ENCODE measurements at regions not wholly inside any gene's neighbourhood (a gene's known extent, or its start where the extent isn't known, plus 50 kb on each side); places are given as distances from the start of the nearest gene placed in this dataset.

DNA sequence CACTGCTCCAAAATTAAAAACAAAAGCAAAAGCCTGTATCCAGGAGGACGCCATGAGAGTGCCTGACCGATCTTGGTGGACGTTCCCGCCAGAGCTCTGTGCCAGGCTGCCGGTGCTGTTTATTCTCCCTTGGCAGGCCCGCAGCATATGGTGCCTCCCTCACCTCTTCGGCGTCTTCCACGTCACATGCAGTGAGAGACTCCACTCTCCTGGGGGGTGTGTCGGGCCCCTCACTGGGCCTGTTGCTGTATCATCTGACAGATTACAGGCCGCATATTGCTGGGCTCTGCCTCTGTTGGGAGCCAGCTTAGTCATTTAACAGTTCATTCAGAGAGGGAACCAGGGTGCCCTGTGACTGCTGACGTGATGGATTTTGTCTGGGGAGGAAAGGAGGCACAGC is 86.4 kb upstream of the ARRDC4 start:
- Histone ChIP-seq H3K27me3 (peaks cover 15% of the 10 kb centered on the region), H3K4me3 (ENCODE audit: low read depth in 1 of 2, low read length in 1 of 2) (no peak overlapping the region), H3K4me1 (ENCODE audit: control insufficient read depth in 1 of 2, insufficient read depth in 1 of 2, low read depth in 1 of 2, low read length in 1 of 2) (no peaks in the 10 kb centered on the region), H3K27ac (no peak overlapping the region), H3K36me3 (no peaks in the 10 kb centered on the region), H3K9me3 (no peaks in the 10 kb centered on the region)
- TF ChIP-seq, protein P1, sequence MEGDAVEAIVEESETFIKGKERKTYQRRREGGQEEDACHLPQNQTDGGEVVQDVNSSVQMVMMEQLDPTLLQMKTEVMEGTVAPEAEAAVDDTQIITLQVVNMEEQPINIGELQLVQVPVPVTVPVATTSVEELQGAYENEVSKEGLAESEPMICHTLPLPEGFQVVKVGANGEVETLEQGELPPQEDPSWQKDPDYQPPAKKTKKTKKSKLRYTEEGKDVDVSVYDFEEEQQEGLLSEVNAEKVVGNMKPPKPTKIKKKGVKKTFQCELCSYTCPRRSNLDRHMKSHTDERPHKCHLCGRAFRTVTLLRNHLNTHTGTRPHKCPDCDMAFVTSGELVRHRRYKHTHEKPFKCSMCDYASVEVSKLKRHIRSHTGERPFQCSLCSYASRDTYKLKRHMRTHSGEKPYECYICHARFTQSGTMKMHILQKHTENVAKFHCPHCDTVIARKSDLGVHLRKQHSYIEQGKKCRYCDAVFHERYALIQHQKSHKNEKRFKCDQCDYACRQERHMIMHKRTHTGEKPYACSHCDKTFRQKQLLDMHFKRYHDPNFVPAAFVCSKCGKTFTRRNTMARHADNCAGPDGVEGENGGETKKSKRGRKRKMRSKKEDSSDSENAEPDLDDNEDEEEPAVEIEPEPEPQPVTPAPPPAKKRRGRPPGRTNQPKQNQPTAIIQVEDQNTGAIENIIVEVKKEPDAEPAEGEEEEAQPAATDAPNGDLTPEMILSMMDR (IDR thresholded peaks at IDR 0.05), result no peak

GRCh38 chr15:97875025-97875512 is 85.4 kb upstream of the ARRDC4 start:
- TF ChIP-seq, protein P1 (IDR thresholded peaks at IDR 0.05), result no peak
- Histone ChIP-seq H3K4me3 (ENCODE audit: low read depth in 1 of 2, low read length in 1 of 2) (peak overlapping the region in 1 of 2 experiments; percentile 5), H3K4me1 (ENCODE audit: control insufficient read depth in 1 of 2, insufficient read depth in 1 of 2, low read depth in 1 of 2, low read length in 1 of 2) (no peaks in the 10 kb centered on the region), H3K36me3 (no peaks in the 10 kb centered on the region), H3K9me3 (no peaks in the 10 kb centered on the region), H3K27me3 (peaks cover 15% of the 10 kb centered on the region), H3K27ac (no peak overlapping the region)

DNA sequence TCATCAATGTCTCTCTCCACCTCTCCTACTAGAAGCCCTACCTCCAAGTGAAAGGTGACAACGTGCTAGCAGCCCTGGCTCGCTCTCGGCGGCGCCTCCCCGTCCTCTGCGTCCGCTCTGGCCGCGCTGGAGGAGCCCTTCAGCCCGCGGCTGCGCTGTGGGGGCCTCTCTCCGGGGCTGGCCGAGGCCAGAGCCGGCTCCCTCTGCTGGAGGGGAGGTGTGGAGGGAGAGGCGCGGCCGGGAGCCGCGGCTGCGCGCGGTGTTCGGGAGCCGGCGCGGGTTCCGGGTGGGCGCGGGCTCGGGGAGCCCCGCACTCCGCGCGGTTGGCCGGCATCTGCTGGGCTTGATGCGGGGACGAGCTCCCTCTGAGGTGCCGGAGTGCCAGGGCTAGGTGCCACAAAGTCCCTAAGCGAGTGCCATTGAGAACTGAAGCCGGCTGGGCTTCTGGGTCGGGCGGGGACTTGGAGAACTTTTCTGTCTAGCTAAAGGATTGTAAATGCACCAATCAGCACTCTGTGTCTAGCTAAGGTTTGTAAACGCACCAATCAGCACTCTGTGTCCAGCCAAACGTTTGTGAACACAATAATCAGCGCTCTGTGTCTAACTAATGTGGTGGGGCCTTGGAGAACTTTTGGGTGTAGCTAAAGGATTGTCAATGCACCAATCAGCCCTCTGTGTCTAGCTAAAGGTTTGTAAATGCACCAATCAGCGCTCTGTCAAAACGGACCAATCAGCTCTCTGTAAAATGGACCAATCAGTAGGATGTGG is 84.8 kb upstream of the ARRDC4 start:
- H3K4me3 ChIP-seq (ENCODE audit: low read depth in 1 of 2, low read length in 1 of 2), result peak overlapping the region in 1 of 2 experiments; percentile 5
- no peaks in the 10 kb centered on the region for H3K36me3 ChIP-seq
- no peaks in the 10 kb centered on the region for H3K9me3 ChIP-seq
- TF ChIP-seq, protein P1 (IDR thresholded peaks at IDR 0.05), result no peak
- H3K4me1 ChIP-seq (ENCODE audit: control insufficient read depth in 1 of 2, insufficient read depth in 1 of 2, low read depth in 1 of 2, low read length in 1 of 2), result no peaks in the 10 kb centered on the region
- H3K27ac ChIP-seq, result no peak overlapping the region
- H3K27me3 ChIP-seq, result peaks cover 15% of the 10 kb centered on the region

GRCh38 chr15:97876281-97876675 is 84.2 kb upstream of the ARRDC4 start:
- no peak overlapping the region for H3K4me3 ChIP-seq (ENCODE audit: low read depth in 1 of 2, low read length in 1 of 2)
- H3K36me3 ChIP-seq, result no peaks in the 10 kb centered on the region
- H3K27ac ChIP-seq, result no peak overlapping the region
- H3K9me3 ChIP-seq, result no peaks in the 10 kb centered on the region
- TF ChIP-seq, protein P1 (IDR thresholded peaks at IDR 0.05), result no peak
- H3K27me3 ChIP-seq, result peaks cover 15% of the 10 kb centered on the region
- no peaks in the 10 kb centered on the region for H3K4me1 ChIP-seq (ENCODE audit: control insufficient read depth in 1 of 2, insufficient read depth in 1 of 2, low read depth in 1 of 2, low read length in 1 of 2)

- TF ChIP-seq, protein P1 (IDR thresholded peaks at IDR 0.05), result no peak
Measured at GRCh38 chr15:97881346-97881965, 79.0 kb upstream of the ARRDC4 start.

More at GRCh38 chr15:97881346-97881965, 79.0 kb upstream of the ARRDC4 start:
- no peaks in the 10 kb centered on the region for H3K4me1 ChIP-seq (ENCODE audit: control insufficient read depth in 1 of 2, insufficient read depth in 1 of 2, low read depth in 1 of 2, low read length in 1 of 2)
- H3K4me3 ChIP-seq (ENCODE audit: low read depth in 1 of 2, low read length in 1 of 2), result no peak overlapping the region
- H3K36me3 ChIP-seq, result no peaks in the 10 kb centered on the region
- H3K27ac ChIP-seq, result no peak overlapping the region
- H3K27me3 ChIP-seq, result peaks cover 7% of the 10 kb centered on the region
- H3K9me3 ChIP-seq, result no peaks in the 10 kb centered on the region
